NT2/D1 (cell line): ENCODE measurements at regions not wholly inside any gene's neighbourhood (a gene's known extent, or its start where the extent isn't known, plus 50 kb on each side); places are given as distances from the start of the nearest gene placed in this dataset.

Experiments used
- DNase-seq: peaks from one replicate; pipeline ENCODE4 v3.0.0-alpha.2; 2011; ENCODE audit warnings: low read depth, low spot score
- H3K27me3 ChIP-seq: 2 replicates; pipeline ENCODE4 v1.6.0; 2011; ENCODE audit warnings: mild to moderate bottlenecking; ENCODE audit not compliant: insufficient read length, insufficient read depth
- H3K36me3 ChIP-seq: 2 replicates; pipeline ENCODE4 v1.6.1; 2011; ENCODE audit warnings: mild to moderate bottlenecking, low read length, mixed read lengths; ENCODE audit not compliant: insufficient read depth, insufficient read length
- H3K4me1 ChIP-seq: 2 replicates; pipeline ENCODE4 v1.5.1; 2011; ENCODE audit not compliant: insufficient read depth, insufficient read length
- H3K4me3 ChIP-seq: 2 replicates; pipeline ENCODE4 v1.5.1; 2011; ENCODE audit warnings: low read depth; ENCODE audit not compliant: insufficient read length
- H3K9ac ChIP-seq: 2 replicates; pipeline ENCODE4 v1.6.0; 2011; ENCODE audit warnings: low read depth; ENCODE audit not compliant: insufficient read length
- H3K9me3 ChIP-seq: 2 replicates; pipeline ENCODE4 v1.5.1; 2011; ENCODE audit warnings: mild to moderate bottlenecking, low read length; ENCODE audit not compliant: insufficient read depth
- SUZ12 ChIP-seq: IDR thresholded peaks from 2 replicates; pipeline ENCODE4 v1.6.1; 2011; ENCODE audit not compliant: insufficient read length, insufficient read depth; ENCODE audit errors: extremely low read depth
- YY1 ChIP-seq: IDR thresholded peaks from 2 replicates; pipeline ENCODE4 v1.6.1; 2011; ENCODE audit not compliant: insufficient read length, insufficient read depth
- ZNF274 ChIP-seq: IDR thresholded peaks from 2 replicates; pipeline ENCODE4 v1.6.1; 2011; ENCODE audit warnings: mild to moderate bottlenecking, low read depth, low read length

- Histone ChIP-seq H3K9me3 (no peaks in the 10 kb centered on the region), H3K9ac (no peak overlapping the region), H3K27me3 (no peaks in the 10 kb centered on the region), H3K36me3 (no peaks in the 10 kb centered on the region), H3K4me3 (no peak overlapping the region), H3K4me1 (no peaks in the 10 kb centered on the region)
- DNase-seq = no peak
- no peak for TF ChIP-seq SUZ12
- no peak for TF ChIP-seq YY1
- TF ChIP-seq ZNF274 = no peak
These were observed 79.4 kb upstream of the CNTN3 start for GRCh38 chr3:74693696-74694393.

- H3K36me3 ChIP-seq = no peaks in the 10 kb centered on the region
- H3K9ac ChIP-seq = no peak overlapping the region
- no peak for DNase-seq
- H3K4me1 ChIP-seq = no peaks in the 10 kb centered on the region
- H3K4me3 ChIP-seq = no peak overlapping the region
- no peaks in the 10 kb centered on the region for H3K27me3 ChIP-seq
- H3K9me3 ChIP-seq = no peaks in the 10 kb centered on the region
- TF ChIP-seq SUZ12 (no peak), ZNF274 (no peak)
These were observed 78.8 kb upstream of the CNTN3 start for GRCh38 chr3:74693251-74693650.

GRCh38 chr3:74691946-74692345, 77.5 kb upstream of the CNTN3 start:
- no peaks in the 10 kb centered on the region for H3K4me1 ChIP-seq
- H3K36me3 ChIP-seq = no peaks in the 10 kb centered on the region
- no peak overlapping the region for H3K4me3 ChIP-seq
- H3K9ac ChIP-seq = no peak overlapping the region
- TF ChIP-seq ZNF274 (no peak), SUZ12 (no peak), YY1 (no peak)
- H3K9me3 ChIP-seq = no peaks in the 10 kb centered on the region
- H3K27me3 ChIP-seq = no peaks in the 10 kb centered on the region
- no peak for DNase-seq

- TF ChIP-seq YY1 = no peak
- no peak for TF ChIP-seq SUZ12
- no peak for TF ChIP-seq ZNF274
- H3K4me1 ChIP-seq = no peaks in the 10 kb centered on the region
- H3K4me3 ChIP-seq = no peak overlapping the region
- no peak overlapping the region for H3K9ac ChIP-seq
- H3K9me3 ChIP-seq = peaks cover 2% of the 10 kb centered on the region
- H3K36me3 ChIP-seq = no peaks in the 10 kb centered on the region
- no peaks in the 10 kb centered on the region for H3K27me3 ChIP-seq
- DNase-seq = no peak
These were observed 58.9 kb upstream of the CNTN3 start for GRCh38 chr3:74673326-74673725.

GRCh38 chr3:74664606-74665005, 50.1 kb upstream of the CNTN3 start:
- Histone ChIP-seq H3K4me1 (no peaks in the 10 kb centered on the region), H3K27me3 (no peaks in the 10 kb centered on the region), H3K9me3 (peaks cover 19% of the 10 kb centered on the region), H3K4me3 (no peak overlapping the region), H3K9ac (no peak overlapping the region), H3K36me3 (no peaks in the 10 kb centered on the region)
- no peak for DNase-seq
- TF ChIP-seq YY1 (no peak), SUZ12 (no peak), ZNF274 (no peak)
